Thymus (tissue), 11 donors: ENCODE measurements at regions not wholly inside any gene's neighbourhood (a gene's known extent, or its start where the extent isn't known, plus 50 kb on each side); places are given as distances from the start of the nearest gene placed in this dataset.

Experiments
- DNase-seq, 9 donors: peaks; one replicate each; pipeline ENCODE4 v3.0.0-alpha.2; 2013; ENCODE audit warnings: low spot score in 9 of 9, low read depth in 6 of 9, missing footprints in 1 of 9
- H3K27ac ChIP-seq, 2 donors: one replicate each; pipeline ENCODE4 v1.5.1; 2013; ENCODE audit warnings: control low read depth in 1 of 2, low read depth in 1 of 2, low read length in 1 of 2, mild to moderate bottlenecking in 1 of 2, moderate library complexity in 1 of 2
- H3K27me3 ChIP-seq, 2 donors: one replicate each; pipeline ENCODE4 v1.5.1; 2013; ENCODE audit warnings: low read length in 1 of 2; ENCODE audit not compliant: control insufficient read depth in 2 of 2, insufficient read depth in 1 of 2
- H3K36me3 ChIP-seq, 2 donors: one replicate each; pipeline ENCODE4 v1.5.1; 2013; ENCODE audit warnings: low read length in 1 of 2, mild to moderate bottlenecking in 1 of 2, moderate library complexity in 1 of 2; ENCODE audit not compliant: control insufficient read depth in 2 of 2, insufficient read depth in 2 of 2
- H3K4me1 ChIP-seq, 2 donors: one replicate each; pipeline ENCODE4 v1.5.1; 2013; ENCODE audit warnings: low read length in 2 of 2; ENCODE audit not compliant: control insufficient read depth in 2 of 2, insufficient read depth in 2 of 2
- H3K4me3 ChIP-seq, 2 donors: one replicate each; pipeline ENCODE4 v1.5.1; 2013; ENCODE audit warnings: low read length in 2 of 2, control low read depth in 1 of 2, mild to moderate bottlenecking in 1 of 2
- H3K9me3 ChIP-seq, 2 donors: one replicate each; pipeline ENCODE4 v1.5.1; 2013; ENCODE audit warnings: low read length in 1 of 2, mild to moderate bottlenecking in 1 of 2; ENCODE audit not compliant: control insufficient read depth in 2 of 2, insufficient read depth in 1 of 2
- WGBS: extraction: QIAGEN DNeasy Blood & Tissue Kit; methylation state at CpG from one replicate; pipeline ENCODE4 v1.1.7; 2013; 5-methylcytosine and 5-hydroxymethylcytosine counted together
- donor health status: healthy.

- no peaks in the 10 kb centered on the region for H3K4me1 ChIP-seq
- H3K9me3 ChIP-seq = no peaks in the 10 kb centered on the region
- no peaks in the 10 kb centered on the region for H3K27me3 ChIP-seq
- H3K27ac ChIP-seq = no peak overlapping the region
- DNase-seq = no peak
- WGBS = 77% methylated on average over 2 of the region's 2 CpGs
- H3K36me3 ChIP-seq = no peaks in the 10 kb centered on the region
- no peak overlapping the region for H3K4me3 ChIP-seq
Observed at GRCh38 chr18:34117319-34117718, 107.4 kb downstream of the NOL4 start.

- DNase-seq = no peak
- no peaks in the 10 kb centered on the region for H3K27me3 ChIP-seq
- H3K4me3 ChIP-seq = no peak overlapping the region
- H3K27ac ChIP-seq = no peak overlapping the region
- WGBS = 89% methylated on average over 5 of the region's 5 CpGs
- H3K36me3 ChIP-seq = no peaks in the 10 kb centered on the region
- no peaks in the 10 kb centered on the region for H3K4me1 ChIP-seq
- H3K9me3 ChIP-seq = no peaks in the 10 kb centered on the region
Observed at GRCh38 chr18:34115409-34116081, 109.2 kb downstream of the NOL4 start.

GRCh38 chr18:34114996-34115395 is 109.7 kb downstream of the NOL4 start:
- Histone ChIP-seq H3K9me3 (no peaks in the 10 kb centered on the region), H3K4me3 (no peak overlapping the region), H3K27ac (no peak overlapping the region), H3K27me3 (no peaks in the 10 kb centered on the region), H3K4me1 (no peaks in the 10 kb centered on the region), H3K36me3 (no peaks in the 10 kb centered on the region)
- 78% methylated on average over 4 of the region's 4 CpGs for WGBS
- DNase-seq = no peak

- H3K36me3 ChIP-seq = no peaks in the 10 kb centered on the region
- H3K27ac ChIP-seq = no peak overlapping the region
- H3K4me3 ChIP-seq = no peak overlapping the region
- no peaks in the 10 kb centered on the region for H3K4me1 ChIP-seq
- H3K27me3 ChIP-seq = no peaks in the 10 kb centered on the region
- no peaks in the 10 kb centered on the region for H3K9me3 ChIP-seq
- DNase-seq = no peak
Observed at GRCh38 chr18:34108206-34108605, 116.5 kb downstream of the NOL4 start.

GRCh38 chr18:34098109-34098508 is 126.6 kb downstream of the NOL4 start:
- WGBS = 71% methylated on average over 2 of the region's 2 CpGs
- H3K27ac ChIP-seq = no peak overlapping the region

GRCh38 chr18:34097312-34097711 is 127.4 kb downstream of the NOL4 start:
- H3K4me3 ChIP-seq = no peak overlapping the region
- no peaks in the 10 kb centered on the region for H3K36me3 ChIP-seq
- DNase-seq = no peak
- H3K4me1 ChIP-seq = no peaks in the 10 kb centered on the region
- WGBS = 92% methylated on average over 1 of the region's 1 CpG
- no peak overlapping the region for H3K27ac ChIP-seq
- no peaks in the 10 kb centered on the region for H3K9me3 ChIP-seq
- no peaks in the 10 kb centered on the region for H3K27me3 ChIP-seq

More at GRCh38 chr18:34098109-34098508, 126.6 kb downstream of the NOL4 start:
- no peak overlapping the region for H3K4me3 ChIP-seq
- no peaks in the 10 kb centered on the region for H3K27me3 ChIP-seq
- DNase-seq = no peak
- H3K36me3 ChIP-seq = no peaks in the 10 kb centered on the region
- no peaks in the 10 kb centered on the region for H3K9me3 ChIP-seq
- H3K4me1 ChIP-seq = no peaks in the 10 kb centered on the region

- Histone ChIP-seq H3K27ac (no peak overlapping the region), H3K27me3 (no peaks in the 10 kb centered on the region), H3K9me3 (no peaks in the 10 kb centered on the region), H3K4me1 (no peaks in the 10 kb centered on the region), H3K4me3 (no peak overlapping the region), H3K36me3 (no peaks in the 10 kb centered on the region)
- WGBS = 98% methylated on average over 1 of the region's 1 CpG
- no peak for DNase-seq
Observed at GRCh38 chr18:34094148-34094547, 130.6 kb downstream of the NOL4 start.

GRCh38 chr18:34092796-34093195 is 131.9 kb downstream of the NOL4 start:
- Histone ChIP-seq H3K27ac (no peak overlapping the region), H3K9me3 (no peaks in the 10 kb centered on the region), H3K36me3 (no peaks in the 10 kb centered on the region), H3K27me3 (no peaks in the 10 kb centered on the region), H3K4me3 (no peak overlapping the region), H3K4me1 (no peaks in the 10 kb centered on the region)
- no peak for DNase-seq
- WGBS = 95% methylated on average over 1 of the region's 1 CpG

- no peak for DNase-seq
- Histone ChIP-seq H3K27me3 (no peaks in the 10 kb centered on the region), H3K4me1 (no peaks in the 10 kb centered on the region), H3K27ac (no peak overlapping the region), H3K36me3 (no peaks in the 10 kb centered on the region), H3K4me3 (no peak overlapping the region), H3K9me3 (no peaks in the 10 kb centered on the region)
- WGBS = 1% methylated on average over 1 of the region's 1 CpG
Observed at GRCh38 chr18:34086370-34086769, 138.3 kb downstream of the NOL4 start.
